Superior temporal gyrus (tissue), 1 donor: ENCODE measurements at regions not wholly inside any gene's neighbourhood (a gene's known extent, or its start where the extent isn't known, plus 50 kb on each side); places are given as distances from the start of the nearest gene placed in this dataset.
"Not testable (repeated sequence)": the region's sequence is repeated elsewhere in the genome, so short reads cannot be mapped to it uniquely, and the experiment has no call there.

Source experiments
- DNase-seq: peaks from one replicate; pipeline ENCODE4 v3.0.0-alpha.2; 2016; ENCODE audit errors: extremely low spot score

DNA sequence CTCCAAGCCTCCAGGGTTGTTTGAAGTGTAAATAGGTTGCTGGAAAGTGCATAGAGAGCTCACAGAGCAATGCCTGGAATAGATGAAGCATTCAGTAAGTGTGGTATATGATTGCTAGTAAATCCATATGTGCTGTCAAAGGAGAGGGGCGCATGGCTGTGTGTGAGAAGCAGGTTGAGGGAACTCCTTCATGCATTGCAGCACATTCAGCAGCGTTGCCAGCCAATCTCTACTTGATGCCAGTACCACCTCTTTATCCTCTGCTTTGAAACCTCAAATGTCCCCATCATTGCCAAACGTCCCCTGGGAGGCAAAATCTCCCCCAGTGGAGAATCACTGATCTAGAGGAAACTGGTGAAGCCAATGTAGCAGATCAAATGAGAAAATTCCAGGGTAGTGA lies 82.7 kb upstream of the RALGAPA2 start:
- no peak for DNase-seq

GRCh38 chr20:20793591-20793990 lies 81.1 kb upstream of the RALGAPA2 start:
- DNase-seq = no peak

DNA sequence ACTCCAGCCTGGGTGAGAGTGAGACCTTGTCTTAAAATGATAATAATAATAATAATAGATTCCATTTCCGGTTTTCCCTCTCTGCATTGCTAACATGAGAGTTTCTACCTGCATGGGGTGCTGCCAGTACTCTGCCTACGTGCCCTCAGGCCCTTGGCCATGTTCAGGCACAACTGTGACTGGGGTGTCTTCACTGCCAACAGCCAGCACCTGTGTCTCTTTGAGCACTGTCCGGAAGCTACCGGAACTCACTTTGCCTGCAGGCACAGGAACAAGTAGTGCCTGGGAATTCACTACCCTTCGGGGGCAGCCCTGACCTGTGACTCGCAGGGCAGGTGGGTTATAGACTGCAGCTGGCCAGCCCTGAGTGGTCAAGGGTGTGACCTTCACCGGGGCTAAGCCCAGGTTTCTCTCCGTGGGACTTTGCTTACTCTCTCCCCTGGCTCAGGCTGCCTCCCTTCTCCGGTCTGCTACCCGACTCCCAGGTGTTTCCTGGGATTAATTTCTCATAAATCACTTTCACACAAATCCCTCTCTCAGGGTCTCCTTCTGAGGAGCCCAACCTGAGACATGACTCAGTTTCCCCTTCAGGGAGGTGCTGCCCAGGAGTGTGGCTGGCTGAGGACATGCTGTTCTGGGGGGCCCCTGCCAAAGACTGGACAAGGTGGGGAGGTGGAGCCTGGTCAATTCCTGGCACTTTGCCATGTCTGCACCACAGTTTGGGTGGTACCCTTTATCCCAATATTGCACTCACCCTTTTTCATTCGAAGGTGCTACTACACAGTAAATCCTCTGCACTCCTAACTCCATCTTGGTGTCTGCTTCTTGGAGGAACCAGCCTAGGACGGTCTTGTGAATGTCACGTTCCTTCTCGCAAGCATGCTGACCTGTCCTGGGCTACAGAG lies 79.5 kb upstream of the RALGAPA2 start:
- no peak for DNase-seq

DNA sequence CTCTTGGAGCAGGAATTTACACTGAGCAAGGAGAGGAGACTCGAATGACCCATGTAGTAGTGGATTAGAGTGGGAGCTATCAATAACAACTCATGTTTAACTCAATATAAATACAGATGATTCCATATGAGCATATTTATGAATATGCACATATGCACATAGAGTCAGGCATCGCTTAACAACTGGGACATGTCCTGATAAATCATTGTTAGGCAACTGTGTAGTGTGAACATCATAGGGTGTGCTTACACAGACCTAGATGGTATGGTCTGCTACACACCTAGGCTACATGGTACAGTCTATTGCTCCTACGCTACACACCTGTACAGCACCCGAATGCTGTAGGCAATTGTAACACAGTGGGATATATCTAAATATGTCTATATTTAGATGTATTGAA lies 75.9 kb upstream of the RALGAPA2 start:
- DNase-seq = no peak

DNA sequence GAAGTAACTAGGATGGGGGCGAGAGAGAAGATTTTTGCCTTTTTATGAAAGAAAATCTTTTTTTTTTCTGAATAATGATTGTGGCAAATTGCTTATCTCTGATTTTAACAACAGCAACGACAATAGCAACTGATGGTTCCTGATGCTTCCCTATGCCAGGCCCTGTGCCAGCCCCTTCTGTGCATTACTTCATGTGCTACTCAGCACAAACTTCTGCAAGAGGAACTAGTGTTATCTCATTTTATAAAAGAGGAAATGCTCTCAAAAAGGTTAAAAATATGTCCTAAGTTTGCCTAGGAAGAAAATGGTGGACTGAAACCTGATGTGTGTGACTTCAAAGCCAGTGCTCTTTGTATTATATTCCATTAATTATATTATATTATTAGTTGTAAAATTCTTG lies 74.0 kb upstream of the RALGAPA2 start:
- DNase-seq = no peak

GRCh38 chr20:20785226-20785625 lies 72.8 kb upstream of the RALGAPA2 start:
- DNase-seq = no peak

DNA sequence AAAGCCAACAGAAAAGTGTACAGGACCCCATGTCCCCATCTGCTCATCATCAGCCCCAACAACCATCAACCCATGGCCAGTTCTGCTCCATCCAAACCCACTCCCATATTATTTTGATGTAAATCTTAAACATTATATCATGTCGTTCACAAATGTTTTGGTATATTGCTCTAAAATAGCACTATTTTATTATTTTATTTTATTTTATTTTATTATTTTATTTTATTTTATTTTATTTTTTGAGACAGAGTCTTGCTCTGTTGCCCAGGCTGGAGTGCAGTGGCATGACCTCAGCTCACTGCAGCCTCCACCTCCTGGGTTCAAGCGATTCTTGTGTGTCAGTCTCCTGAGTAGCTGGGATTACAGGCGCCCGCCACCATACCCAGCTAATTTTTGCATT lies 72.0 kb upstream of the RALGAPA2 start:
- DNase-seq = not testable (repeated sequence)

DNA sequence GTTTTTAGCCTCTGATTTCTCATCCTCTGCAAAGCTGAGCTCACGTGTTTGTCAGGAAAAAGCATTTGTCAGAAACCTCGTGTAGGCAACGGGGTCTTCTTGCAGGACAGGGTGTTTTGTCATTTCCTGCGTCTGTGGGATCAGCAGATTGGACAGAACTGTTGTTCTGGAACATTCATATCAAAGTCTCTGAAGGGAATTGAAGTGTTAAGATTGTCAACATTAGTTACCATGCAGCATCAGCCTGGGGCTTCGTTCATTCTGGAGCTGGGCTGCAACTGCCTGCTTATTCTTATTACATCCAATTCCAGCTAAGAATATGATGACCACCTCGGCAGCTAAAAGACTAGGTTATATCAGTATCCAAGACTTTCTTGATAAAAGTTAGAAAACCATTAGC lies 71.0 kb upstream of the RALGAPA2 start:
- no peak for DNase-seq

GRCh38 chr20:20782755-20783154 lies 70.3 kb upstream of the RALGAPA2 start:
- no peak for DNase-seq

DNA sequence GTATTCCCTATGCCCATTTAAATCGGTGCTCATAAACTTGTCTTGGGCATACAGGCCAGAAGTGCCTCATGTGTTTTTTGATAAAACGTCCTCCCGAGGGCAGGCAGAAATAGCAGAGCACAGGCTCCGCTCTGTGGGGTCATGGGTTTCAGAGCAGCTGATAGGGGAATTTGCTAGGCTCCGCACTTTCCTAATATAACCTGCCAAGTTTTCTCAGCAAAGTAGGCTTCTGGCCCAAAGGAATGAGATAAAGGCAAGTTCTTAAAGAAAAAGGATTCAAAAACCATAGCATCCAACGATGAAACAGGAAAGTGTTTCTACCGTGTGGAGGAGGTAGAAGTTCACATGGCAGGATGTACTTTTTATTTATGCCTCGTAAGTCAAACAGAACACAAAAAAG lies 69.8 kb upstream of the RALGAPA2 start:
- no peak for DNase-seq

DNA sequence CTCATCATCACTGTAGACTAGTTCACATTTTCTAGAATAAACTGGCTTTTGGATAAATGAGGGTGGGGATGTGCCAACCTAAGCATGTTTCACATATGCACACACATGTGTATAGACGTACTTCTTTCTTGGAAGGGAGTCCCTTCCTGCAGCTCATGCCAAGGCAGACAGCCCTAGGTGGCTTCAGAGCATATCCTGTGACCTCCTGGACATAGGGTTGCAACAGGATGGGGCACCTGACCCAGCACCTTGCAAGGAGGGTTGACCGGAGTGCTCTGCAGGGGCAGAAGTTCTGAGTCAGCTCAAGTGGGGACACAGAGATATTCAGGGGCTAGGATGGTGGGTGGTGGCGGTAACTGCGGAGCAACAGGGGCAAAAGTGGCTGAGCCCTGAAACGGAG lies 68.6 kb upstream of the RALGAPA2 start:
- DNase-seq = no peak

DNA sequence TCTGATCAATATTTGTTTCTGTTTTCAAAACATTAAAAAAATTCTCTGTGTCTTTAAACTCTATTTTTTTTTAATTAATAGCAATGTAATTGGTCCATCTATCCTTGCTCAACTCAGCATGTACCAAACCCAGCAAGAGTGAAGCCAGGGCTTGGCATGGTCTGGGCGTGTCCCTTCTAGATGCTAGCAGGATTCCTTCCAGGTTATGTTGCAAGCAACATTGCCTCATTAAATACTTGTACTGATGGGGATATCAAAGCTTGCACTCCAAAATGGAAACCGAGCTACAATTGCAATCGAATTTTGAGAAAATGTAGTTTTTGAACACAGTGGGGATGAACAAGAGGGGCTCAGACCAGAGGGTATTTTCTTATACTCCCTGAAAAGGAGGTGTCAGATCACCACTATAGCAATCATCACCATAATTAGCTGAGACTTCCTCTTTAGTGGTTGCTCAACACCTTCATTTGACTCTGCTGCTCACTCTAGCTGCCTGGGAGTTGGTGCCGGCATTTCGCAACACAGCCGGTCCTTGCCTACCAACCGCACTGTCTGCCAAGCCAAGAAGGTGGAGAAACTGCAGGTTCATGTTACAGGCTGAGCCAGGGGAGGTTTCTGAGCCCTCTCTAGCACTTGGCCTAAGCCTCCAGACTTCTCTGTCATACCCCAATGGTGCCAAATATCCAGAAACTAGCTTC lies 67.8 kb upstream of the RALGAPA2 start:
- DNase-seq = no peak

DNA sequence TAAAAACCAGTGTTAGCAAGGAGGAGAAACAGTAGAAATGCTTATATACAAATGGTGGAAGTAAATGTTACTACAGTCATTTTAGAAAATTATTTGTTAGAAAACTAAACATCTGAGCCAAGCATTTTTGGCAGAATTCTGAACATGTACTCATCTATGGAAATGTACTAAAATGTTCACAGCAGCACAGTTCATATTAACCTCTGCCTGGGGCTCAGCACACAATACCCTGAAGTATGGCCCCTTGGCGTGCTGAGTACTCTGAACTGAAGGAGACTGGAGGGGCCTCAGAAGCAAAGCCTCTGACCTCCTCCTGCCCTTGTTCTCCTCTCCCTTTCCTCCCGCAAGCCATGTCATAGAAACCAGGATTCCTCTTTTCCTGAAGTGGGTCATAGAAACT lies 66.2 kb upstream of the RALGAPA2 start:
- DNase-seq = no peak

GRCh38 chr20:20772497-20773085 lies 60.1 kb upstream of the RALGAPA2 start:
- no peak for DNase-seq

- no peak for DNase-seq
Measured at GRCh38 chr20:20768202-20768815, 55.9 kb upstream of the RALGAPA2 start.

GRCh38 chr20:20765696-20766365 lies 53.4 kb upstream of the RALGAPA2 start:
- no peak for DNase-seq

GRCh38 chr20:20763650-20764049 lies 51.2 kb upstream of the RALGAPA2 start:
- no peak for DNase-seq
